A172 (cell line): ENCODE measurements at regions not wholly inside any gene's neighbourhood (a gene's known extent, or its start where the extent isn't known, plus 50 kb on each side); places are given as distances from the start of the nearest gene placed in this dataset.
A peak's percentile ranks its signal among the peaks of the same experiment; 100 is the strongest.
"Not testable (repeated sequence)": the region's sequence is repeated elsewhere in the genome, so short reads cannot be mapped to it uniquely, and the experiment has no call there.

Experiments
- DNase-seq: peaks from one replicate; pipeline ENCODE4 v3.0.0-alpha.2; 2015; ENCODE audit warnings: low spot score

GRCh38 chr6:27545271-27546046, 72.6 kb upstream of the ZNF184 start:
- peak; percentile 73 for DNase-seq

- no peak for DNase-seq
These were observed 71.8 kb upstream of the ZNF184 start for GRCh38 chr6:27544612-27545260.

- not testable (repeated sequence) for DNase-seq
These were observed 71.2 kb upstream of the ZNF184 start for GRCh38 chr6:27544135-27544534.

GRCh38 chr6:27542485-27542884, 69.6 kb upstream of the ZNF184 start:
- no peak for DNase-seq

GRCh38 chr6:27541933-27542297, 69.0 kb upstream of the ZNF184 start:
- no peak for DNase-seq

GRCh38 chr6:27541212-27541932, 68.5 kb upstream of the ZNF184 start:
- peak; percentile 68 for DNase-seq

- no peak for DNase-seq
These were observed 66.6 kb upstream of the ZNF184 start for GRCh38 chr6:27539551-27539950.

GRCh38 chr6:27532820-27533538, 60.1 kb upstream of the ZNF184 start:
- DNase-seq = peak; percentile 87

- DNase-seq = peak; percentile 60
These were observed 59.0 kb upstream of the ZNF184 start for GRCh38 chr6:27531772-27532459.

- not testable (repeated sequence) for DNase-seq
These were observed 56.9 kb upstream of the ZNF184 start for GRCh38 chr6:27529796-27530195.

- DNase-seq = no peak
These were observed 55.8 kb upstream of the ZNF184 start for GRCh38 chr6:27528714-27529113.
